ENCODE measurements at regions not wholly inside any gene's neighbourhood (a gene's known extent, or its start where the extent isn't known, plus 50 kb on each side); places are given as distances from the start of the nearest gene placed in this dataset.

DNA sequence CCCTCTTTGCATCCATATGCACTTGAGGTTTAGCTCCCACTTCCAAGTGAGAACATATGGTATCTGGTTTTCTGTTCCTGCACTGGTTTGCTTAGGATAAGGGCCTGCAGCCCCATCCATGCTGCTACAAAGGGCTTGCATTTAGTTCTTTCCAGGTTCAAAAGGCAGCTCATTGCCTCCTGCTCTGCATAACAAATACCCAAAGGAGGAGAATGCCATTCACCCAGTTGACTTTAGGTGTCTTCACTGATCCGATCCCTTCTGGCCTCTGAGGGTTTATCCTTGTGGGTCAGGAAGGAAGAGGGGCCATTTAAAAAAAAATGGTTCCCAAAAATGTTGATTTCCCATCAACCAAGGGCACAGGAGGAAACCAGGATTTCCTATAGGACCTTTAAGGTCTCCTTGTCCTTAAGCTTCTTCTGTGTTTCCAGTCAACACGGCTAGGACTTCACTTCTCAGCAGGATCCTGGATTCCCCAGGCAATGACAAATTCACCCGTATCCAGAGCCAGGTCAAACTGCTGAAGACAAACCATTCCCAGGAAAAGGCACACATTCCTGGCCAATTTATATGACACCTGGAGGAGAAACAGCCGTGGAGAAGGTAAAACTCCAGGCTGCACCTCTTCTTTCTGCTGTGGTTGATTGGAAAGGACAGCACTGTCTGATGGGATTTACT lies 447.7 kb upstream of the CDH4 start:
- H3K36me3 ChIP-seq (ENCODE audit: control insufficient read depth in 2 of 2, insufficient read depth in 1 of 2, low read length in 2 of 2) = no peaks in the 10 kb centered on the region
- H3K4me1 ChIP-seq (ENCODE audit: control insufficient read depth, insufficient read depth, low read length) = no peaks in the 10 kb centered on the region
- H3K27ac ChIP-seq (ENCODE audit: extremely low read depth, low read depth, low read length) = no peak overlapping the region
- TF ChIP-seq, protein P1, sequence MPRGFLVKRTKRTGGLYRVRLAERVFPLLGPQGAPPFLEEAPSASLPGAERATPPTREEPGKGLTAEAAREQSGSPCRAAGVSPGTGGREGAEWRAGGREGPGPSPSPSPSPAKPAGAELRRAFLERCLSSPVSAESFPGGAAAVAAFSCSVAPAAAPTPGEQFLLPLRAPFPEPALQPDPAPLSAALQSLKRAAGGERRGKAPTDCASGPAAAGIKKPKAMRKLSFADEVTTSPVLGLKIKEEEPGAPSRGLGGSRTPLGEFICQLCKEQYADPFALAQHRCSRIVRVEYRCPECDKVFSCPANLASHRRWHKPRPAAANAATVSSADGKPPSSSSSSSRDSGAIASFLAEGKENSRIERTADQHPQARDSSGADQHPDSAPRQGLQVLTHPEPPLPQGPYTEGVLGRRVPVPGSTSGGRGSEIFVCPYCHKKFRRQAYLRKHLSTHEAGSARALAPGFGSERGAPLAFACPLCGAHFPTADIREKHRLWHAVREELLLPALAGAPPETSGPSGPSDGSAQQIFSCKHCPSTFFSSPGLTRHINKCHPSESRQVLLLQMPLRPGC (tag by site-specific recombination; IDR thresholded peaks at IDR 0.05) = no peak
- TF ChIP-seq ZNF175 (tag by site-specific recombination; IDR thresholded peaks at IDR 0.05) (no peak), ZBTB1 (tag by site-specific recombination; IDR thresholded peaks at IDR 0.05) (no peak), ZNF16 (tag by site-specific recombination; IDR thresholded peaks at IDR 0.05; ENCODE audit: low read depth) (no peak), ZBTB17 (tag by site-specific recombination; IDR thresholded peaks at IDR 0.05) (no peak), TRIM28 (IDR thresholded peaks at IDR 0.05; ENCODE audit: borderline replicate concordance, low read length) (no peak), ZNF221 (tag by site-specific recombination; IDR thresholded peaks at IDR 0.05; ENCODE audit: borderline replicate concordance) (no peak), ZNF514 (tag by site-specific recombination; IDR thresholded peaks at IDR 0.05) (no peak), OSR2 (tag by site-specific recombination; IDR thresholded peaks at IDR 0.05) (no peak), ZNF501 (tag by site-specific recombination; IDR thresholded peaks at IDR 0.05) (no peak), ZNF138 (tag by site-specific recombination; IDR thresholded peaks at IDR 0.05; ENCODE audit: borderline replicate concordance) (no peak), ZNF670 (tag by site-specific recombination; IDR thresholded peaks at IDR 0.05; ENCODE audit: low read depth) (no peak), ZFP69B (tag by site-specific recombination; IDR thresholded peaks at IDR 0.05) (no peak), WT1 (tag by site-specific recombination; IDR thresholded peaks at IDR 0.05) (no peak), ZNF354C (tag by site-specific recombination; IDR thresholded peaks at IDR 0.05; ENCODE audit: borderline replicate concordance, low read depth) (no peak)
- TF ChIP-seq, protein P2, sequence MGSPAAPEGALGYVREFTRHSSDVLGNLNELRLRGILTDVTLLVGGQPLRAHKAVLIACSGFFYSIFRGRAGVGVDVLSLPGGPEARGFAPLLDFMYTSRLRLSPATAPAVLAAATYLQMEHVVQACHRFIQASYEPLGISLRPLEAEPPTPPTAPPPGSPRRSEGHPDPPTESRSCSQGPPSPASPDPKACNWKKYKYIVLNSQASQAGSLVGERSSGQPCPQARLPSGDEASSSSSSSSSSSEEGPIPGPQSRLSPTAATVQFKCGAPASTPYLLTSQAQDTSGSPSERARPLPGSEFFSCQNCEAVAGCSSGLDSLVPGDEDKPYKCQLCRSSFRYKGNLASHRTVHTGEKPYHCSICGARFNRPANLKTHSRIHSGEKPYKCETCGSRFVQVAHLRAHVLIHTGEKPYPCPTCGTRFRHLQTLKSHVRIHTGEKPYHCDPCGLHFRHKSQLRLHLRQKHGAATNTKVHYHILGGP (tag by site-specific recombination; IDR thresholded peaks at IDR 0.05) = no peak
- TF ChIP-seq, protein P3, sequence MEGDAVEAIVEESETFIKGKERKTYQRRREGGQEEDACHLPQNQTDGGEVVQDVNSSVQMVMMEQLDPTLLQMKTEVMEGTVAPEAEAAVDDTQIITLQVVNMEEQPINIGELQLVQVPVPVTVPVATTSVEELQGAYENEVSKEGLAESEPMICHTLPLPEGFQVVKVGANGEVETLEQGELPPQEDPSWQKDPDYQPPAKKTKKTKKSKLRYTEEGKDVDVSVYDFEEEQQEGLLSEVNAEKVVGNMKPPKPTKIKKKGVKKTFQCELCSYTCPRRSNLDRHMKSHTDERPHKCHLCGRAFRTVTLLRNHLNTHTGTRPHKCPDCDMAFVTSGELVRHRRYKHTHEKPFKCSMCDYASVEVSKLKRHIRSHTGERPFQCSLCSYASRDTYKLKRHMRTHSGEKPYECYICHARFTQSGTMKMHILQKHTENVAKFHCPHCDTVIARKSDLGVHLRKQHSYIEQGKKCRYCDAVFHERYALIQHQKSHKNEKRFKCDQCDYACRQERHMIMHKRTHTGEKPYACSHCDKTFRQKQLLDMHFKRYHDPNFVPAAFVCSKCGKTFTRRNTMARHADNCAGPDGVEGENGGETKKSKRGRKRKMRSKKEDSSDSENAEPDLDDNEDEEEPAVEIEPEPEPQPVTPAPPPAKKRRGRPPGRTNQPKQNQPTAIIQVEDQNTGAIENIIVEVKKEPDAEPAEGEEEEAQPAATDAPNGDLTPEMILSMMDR (tag by site-specific recombination; IDR thresholded peaks at IDR 0.05) = no peak
- CTCF ChIA-PET = no interaction called here
- H3K4me3 ChIP-seq (ENCODE audit: low read depth, low read length) = no peak overlapping the region
- POLR2A ChIA-PET = no interaction called here
- no peaks in the 10 kb centered on the region for H3K9me3 ChIP-seq (ENCODE audit: control insufficient read depth, insufficient read depth, low read depth, low read length)

DNA sequence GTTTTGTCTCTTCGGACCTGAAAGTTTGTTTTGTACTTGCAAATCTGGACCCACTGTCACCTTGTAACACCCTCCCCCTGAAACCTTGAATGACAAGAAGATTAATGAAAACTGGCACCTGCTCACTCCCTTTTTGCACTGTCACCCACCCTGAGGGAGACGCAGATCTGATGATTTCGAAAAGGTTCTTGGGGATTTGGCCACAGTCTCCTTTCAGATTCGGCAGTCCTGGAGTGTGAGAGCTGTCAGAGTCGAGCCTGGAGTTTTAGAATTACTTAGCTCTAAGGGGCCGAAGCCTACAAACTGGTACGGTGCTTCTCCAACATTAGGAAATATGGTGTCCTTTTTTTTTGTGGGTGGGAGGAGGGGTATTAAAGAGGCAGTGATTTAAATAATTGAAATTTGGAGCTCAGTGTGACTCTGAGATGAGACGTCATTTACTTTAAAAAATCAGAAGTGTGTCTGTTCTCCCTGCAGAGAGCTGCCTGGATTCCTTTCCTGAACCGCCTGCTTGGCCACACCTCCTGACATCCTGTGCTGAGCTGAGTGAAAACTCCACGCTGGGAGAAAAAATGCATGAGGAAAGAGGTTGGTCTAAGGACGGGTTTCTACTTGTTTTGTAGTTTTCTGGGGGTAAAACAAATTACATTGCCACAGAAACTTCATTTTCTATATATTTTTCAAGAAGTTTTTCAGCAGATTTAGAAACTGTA lies 447.0 kb upstream of the CDH4 start:
- CTCF ChIA-PET = no interaction called here
- POLR2A ChIA-PET = no interaction called here
- H3K4me3 ChIP-seq (ENCODE audit: low read depth, low read length) = no peak overlapping the region
- H3K4me1 ChIP-seq (ENCODE audit: control insufficient read depth, insufficient read depth, low read length) = no peaks in the 10 kb centered on the region
- H3K36me3 ChIP-seq (ENCODE audit: control insufficient read depth in 2 of 2, insufficient read depth in 1 of 2, low read length in 2 of 2) = no peaks in the 10 kb centered on the region
- no peaks in the 10 kb centered on the region for H3K9me3 ChIP-seq (ENCODE audit: control insufficient read depth, insufficient read depth, low read depth, low read length)
- no peak overlapping the region for H3K27ac ChIP-seq (ENCODE audit: extremely low read depth, low read depth, low read length)
- TF ChIP-seq, protein P4, sequence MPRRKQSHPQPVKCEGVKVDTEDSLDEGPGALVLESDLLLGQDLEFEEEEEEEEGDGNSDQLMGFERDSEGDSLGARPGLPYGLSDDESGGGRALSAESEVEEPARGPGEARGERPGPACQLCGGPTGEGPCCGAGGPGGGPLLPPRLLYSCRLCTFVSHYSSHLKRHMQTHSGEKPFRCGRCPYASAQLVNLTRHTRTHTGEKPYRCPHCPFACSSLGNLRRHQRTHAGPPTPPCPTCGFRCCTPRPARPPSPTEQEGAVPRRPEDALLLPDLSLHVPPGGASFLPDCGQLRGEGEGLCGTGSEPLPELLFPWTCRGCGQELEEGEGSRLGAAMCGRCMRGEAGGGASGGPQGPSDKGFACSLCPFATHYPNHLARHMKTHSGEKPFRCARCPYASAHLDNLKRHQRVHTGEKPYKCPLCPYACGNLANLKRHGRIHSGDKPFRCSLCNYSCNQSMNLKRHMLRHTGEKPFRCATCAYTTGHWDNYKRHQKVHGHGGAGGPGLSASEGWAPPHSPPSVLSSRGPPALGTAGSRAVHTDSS (tag by site-specific recombination; IDR thresholded peaks at IDR 0.05) = no peak
- TF ChIP-seq IKZF3 (tag by site-specific recombination; IDR thresholded peaks at IDR 0.05) (no peak), ZBTB21 (tag by site-specific recombination; IDR thresholded peaks at IDR 0.05) (no peak), ZNF169 (tag by site-specific recombination; IDR thresholded peaks at IDR 0.05) (no peak), HOXC10 (CRISPR knock-in tag; IDR thresholded peaks at IDR 0.05) (no peak), WT1 (tag by site-specific recombination; IDR thresholded peaks at IDR 0.05) (no peak)
- TF ChIP-seq, protein P5, sequence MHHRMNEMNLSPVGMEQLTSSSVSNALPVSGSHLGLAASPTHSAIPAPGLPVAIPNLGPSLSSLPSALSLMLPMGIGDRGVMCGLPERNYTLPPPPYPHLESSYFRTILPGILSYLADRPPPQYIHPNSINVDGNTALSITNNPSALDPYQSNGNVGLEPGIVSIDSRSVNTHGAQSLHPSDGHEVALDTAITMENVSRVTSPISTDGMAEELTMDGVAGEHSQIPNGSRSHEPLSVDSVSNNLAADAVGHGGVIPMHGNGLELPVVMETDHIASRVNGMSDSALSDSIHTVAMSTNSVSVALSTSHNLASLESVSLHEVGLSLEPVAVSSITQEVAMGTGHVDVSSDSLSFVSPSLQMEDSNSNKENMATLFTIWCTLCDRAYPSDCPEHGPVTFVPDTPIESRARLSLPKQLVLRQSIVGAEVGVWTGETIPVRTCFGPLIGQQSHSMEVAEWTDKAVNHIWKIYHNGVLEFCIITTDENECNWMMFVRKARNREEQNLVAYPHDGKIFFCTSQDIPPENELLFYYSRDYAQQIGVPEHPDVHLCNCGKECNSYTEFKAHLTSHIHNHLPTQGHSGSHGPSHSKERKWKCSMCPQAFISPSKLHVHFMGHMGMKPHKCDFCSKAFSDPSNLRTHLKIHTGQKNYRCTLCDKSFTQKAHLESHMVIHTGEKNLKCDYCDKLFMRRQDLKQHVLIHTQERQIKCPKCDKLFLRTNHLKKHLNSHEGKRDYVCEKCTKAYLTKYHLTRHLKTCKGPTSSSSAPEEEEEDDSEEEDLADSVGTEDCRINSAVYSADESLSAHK (tag by site-specific recombination; IDR thresholded peaks at IDR 0.05) = no peak

Data from HEK293 (cell line).